Liver (tissue), 7 donors: ENCODE measurements at regions not wholly inside any gene's neighbourhood (a gene's known extent, or its start where the extent isn't known, plus 50 kb on each side); places are given as distances from the start of the nearest gene placed in this dataset.

ENCODE experiments used
- DNase-seq: peaks from one replicate; pipeline ENCODE4 v3.0.0-alpha.2; 2017; ENCODE audit warnings: low spot score
- H3K27ac ChIP-seq, 2 donors: one replicate each; pipeline ENCODE4 v1.7.0; 2013; ENCODE audit warnings: inconsistent platforms in 2 of 2, low read length in 2 of 2, control low read depth in 1 of 2, low read depth in 1 of 2, mild to moderate bottlenecking in 1 of 2
- H3K27me3 ChIP-seq, 4 donors: one replicate each; pipeline versions ENCODE4 v1.6.1 to v1.7.0; 2013; ENCODE audit warnings: low read length in 3 of 4, inconsistent platforms in 1 of 4, mild to moderate bottlenecking in 1 of 4, moderate library complexity in 1 of 4; ENCODE audit not compliant: control insufficient read depth in 4 of 4, insufficient read depth in 4 of 4
- H3K36me3 ChIP-seq, 4 donors: one replicate each; pipeline versions ENCODE4 v1.6.1 to v1.7.0; 2013; ENCODE audit warnings: low read length in 3 of 4, mild to moderate bottlenecking in 3 of 4, low read depth in 1 of 4, moderate library complexity in 1 of 4; ENCODE audit not compliant: control insufficient read depth in 4 of 4, insufficient read depth in 3 of 4
- H3K4me1 ChIP-seq, 4 donors: one replicate each; pipeline versions ENCODE4 v1.6.1 to v1.7.0; 2013; ENCODE audit warnings: low read length in 3 of 4, mild to moderate bottlenecking in 3 of 4, moderate library complexity in 1 of 4; ENCODE audit not compliant: control insufficient read depth in 4 of 4, insufficient read depth in 4 of 4
- H3K4me3 ChIP-seq, 3 donors: one replicate each; pipeline versions ENCODE4 v1.6.1 to v1.7.0; 2013; ENCODE audit warnings: low read length in 3 of 3, control low read depth in 1 of 3, low read depth in 1 of 3, mild to moderate bottlenecking in 1 of 3
- H3K9ac ChIP-seq, 2 donors: one replicate each; pipeline ENCODE4 v1.7.0; 2013; ENCODE audit warnings: low read length in 2 of 2, mild to moderate bottlenecking in 2 of 2, moderate library complexity in 2 of 2, control low read depth in 1 of 2, low read depth in 1 of 2
- H3K9me3 ChIP-seq, 4 donors: one replicate each; pipeline versions ENCODE4 v1.6.1 to v1.7.0; 2013; ENCODE audit warnings: low read length in 3 of 4; ENCODE audit not compliant: control insufficient read depth in 4 of 4
- EGR1 ChIP-seq, 2 donors: IDR thresholded peaks; 2 replicates each; pipeline ENCODE4 v1.6.1; 2016 to 2018; ENCODE audit warnings: antibody characterized with exemption in 2 of 2, low read depth in 2 of 2
- FOXA1 ChIP-seq: IDR thresholded peaks from 2 replicates; pipeline ENCODE4 v1.6.1; 2016; ENCODE audit warnings: antibody characterized with exemption
- FOXA2 ChIP-seq: IDR thresholded peaks from 2 replicates; pipeline ENCODE4 v1.6.1; 2016; ENCODE audit warnings: antibody characterized with exemption
- GABPA ChIP-seq, 2 donors: IDR thresholded peaks in 1 of 2; conservative IDR thresholded peaks in 1 of 2; 2 replicates each; pipeline ENCODE4 v1.6.1; 2016; ENCODE audit warnings: antibody characterized with exemption in 2 of 2, mild to moderate bottlenecking in 1 of 2, moderate library complexity in 1 of 2
- HNF4A ChIP-seq, 2 donors: conservative IDR thresholded peaks; 2 replicates each; pipeline ENCODE4 v1.6.1; 2016; ENCODE audit warnings: antibody characterized with exemption in 2 of 2, mild to moderate bottlenecking in 2 of 2
- HNF4G ChIP-seq: IDR thresholded peaks from 2 replicates; pipeline ENCODE4 v1.6.1; 2016; ENCODE audit warnings: antibody characterized with exemption
- JUND ChIP-seq, 2 donors: IDR thresholded peaks; 2 replicates each; pipeline ENCODE4 v1.6.1; 2016; ENCODE audit warnings: antibody characterized with exemption in 2 of 2
- NR2F2 ChIP-seq: IDR thresholded peaks from 2 replicates; pipeline ENCODE4 v1.6.1; 2016; ENCODE audit warnings: antibody characterized with exemption
- RXRA ChIP-seq, 2 donors: IDR thresholded peaks; 2 replicates each; pipeline ENCODE4 v1.6.1; 2017 to 2018; ENCODE audit warnings: antibody characterized with exemption in 2 of 2, mild to moderate bottlenecking in 1 of 2
- SP1 ChIP-seq: IDR thresholded peaks from 2 replicates; pipeline ENCODE4 v1.6.1; 2018; ENCODE audit warnings: antibody characterized with exemption, mild to moderate bottlenecking
- TAF1 ChIP-seq: conservative IDR thresholded peaks from 2 replicates; pipeline ENCODE4 v1.6.1; 2016; ENCODE audit warnings: antibody characterized with exemption, mild to moderate bottlenecking
- YY1 ChIP-seq: IDR thresholded peaks from 2 replicates; pipeline ENCODE4 v1.6.1; 2016; ENCODE audit warnings: antibody characterized with exemption, mild to moderate bottlenecking
- ZBTB33 ChIP-seq: IDR thresholded peaks from 2 replicates; pipeline ENCODE4 v1.6.1; 2016; ENCODE audit warnings: antibody characterized with exemption
- WGBS: extraction: QIAGEN DNeasy Blood & Tissue Kit; methylation state at CpG from one replicate; pipeline ENCODE4 v1.1.7; 2013; 5-methylcytosine and 5-hydroxymethylcytosine counted together
- TF ChIP-seq, protein P1 (sequence below): IDR thresholded peaks from 2 replicates; pipeline ENCODE4 v1.6.1; 2016; ENCODE audit warnings: antibody characterized with exemption, mild to moderate bottlenecking
- donor health status: healthy.
- donor health status: healthy.
- donor health status: healthy.
- donor health status: healthy.

GRCh38 chr1:221118176-221118937 lies 239.1 kb downstream of the HLX start:
- 17% methylated on average over 3 of the region's 3 CpGs for WGBS
- Histone ChIP-seq H3K4me3 (no peak overlapping the region), H3K36me3 (no peaks in the 10 kb centered on the region), H3K4me1 (peaks cover 6 to 25% (median 23%) of the 10 kb centered on the region in 4 donors), H3K9ac (no peak overlapping the region), H3K9me3 (no peaks in the 10 kb centered on the region), H3K27me3 (no peaks in the 10 kb centered on the region), H3K27ac (peak overlapping the region in 1 of 2 donors; percentile 32)
- no peak for DNase-seq
- TF ChIP-seq HNF4A (conservative IDR thresholded peaks at IDR 0.05) (peak in 1 of 2 donors; percentile 14), YY1 (no peak)

DNA sequence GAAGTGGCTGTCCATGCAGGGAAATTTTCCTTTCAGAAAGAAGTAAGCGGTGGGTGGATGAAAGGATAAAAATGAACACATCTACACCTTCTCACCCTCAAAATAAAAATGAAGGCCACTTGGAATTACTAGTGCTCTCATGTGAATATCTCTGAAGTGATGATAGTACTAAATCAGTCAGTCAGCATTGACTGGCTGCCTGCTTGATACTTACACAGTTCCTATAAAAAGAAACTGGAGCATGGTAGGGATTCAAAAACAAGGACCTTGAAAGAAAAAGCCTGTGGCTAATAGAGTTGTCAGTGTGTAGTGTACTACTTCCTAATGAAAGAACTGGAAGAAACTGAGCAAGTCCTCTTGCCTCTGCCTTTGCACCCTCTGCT lies 239.7 kb downstream of the HLX start:
- Histone ChIP-seq H3K4me1 (peaks cover 6 to 25% (median 23%) of the 10 kb centered on the region in 4 donors), H3K36me3 (no peaks in the 10 kb centered on the region), H3K9ac (no peak overlapping the region), H3K9me3 (no peaks in the 10 kb centered on the region), H3K27me3 (no peaks in the 10 kb centered on the region), H3K4me3 (no peak overlapping the region), H3K27ac (no peak overlapping the region)
- 64% methylated on average over 1 of the region's 1 CpG for WGBS
- no peak for DNase-seq
- TF ChIP-seq JUND (IDR thresholded peaks at IDR 0.05): no peak
- no peak for TF ChIP-seq FOXA1

DNA sequence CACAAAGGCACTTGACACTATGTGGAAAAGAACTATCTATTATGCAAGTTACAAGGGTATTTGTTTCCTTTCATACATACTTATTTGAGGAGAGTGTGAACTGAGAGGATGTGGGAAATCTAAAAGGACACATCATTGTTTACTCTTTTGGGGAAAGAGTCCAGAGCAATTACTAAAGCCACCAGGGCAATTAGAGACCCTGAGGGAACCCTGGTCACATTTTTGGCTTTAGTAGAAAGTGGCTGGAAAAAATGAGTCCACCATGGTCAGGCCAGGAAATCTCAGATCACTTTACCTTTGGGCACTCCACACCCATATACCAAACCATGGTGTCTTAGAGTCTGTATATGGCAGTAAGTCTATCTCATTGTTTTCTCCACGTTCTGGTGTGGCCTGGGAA lies 243.3 kb downstream of the HLX start:
- Histone ChIP-seq H3K27me3 (no peaks in the 10 kb centered on the region), H3K27ac (no peak overlapping the region), H3K4me1 (peaks cover 6 to 17% (median 16%) of the 10 kb centered on the region in 4 donors), H3K9me3 (peaks cover 0 to 3% (median 0%) of the 10 kb centered on the region in 4 donors), H3K4me3 (no peak overlapping the region), H3K9ac (no peak overlapping the region), H3K36me3 (no peaks in the 10 kb centered on the region)
- TF ChIP-seq, protein P1, sequence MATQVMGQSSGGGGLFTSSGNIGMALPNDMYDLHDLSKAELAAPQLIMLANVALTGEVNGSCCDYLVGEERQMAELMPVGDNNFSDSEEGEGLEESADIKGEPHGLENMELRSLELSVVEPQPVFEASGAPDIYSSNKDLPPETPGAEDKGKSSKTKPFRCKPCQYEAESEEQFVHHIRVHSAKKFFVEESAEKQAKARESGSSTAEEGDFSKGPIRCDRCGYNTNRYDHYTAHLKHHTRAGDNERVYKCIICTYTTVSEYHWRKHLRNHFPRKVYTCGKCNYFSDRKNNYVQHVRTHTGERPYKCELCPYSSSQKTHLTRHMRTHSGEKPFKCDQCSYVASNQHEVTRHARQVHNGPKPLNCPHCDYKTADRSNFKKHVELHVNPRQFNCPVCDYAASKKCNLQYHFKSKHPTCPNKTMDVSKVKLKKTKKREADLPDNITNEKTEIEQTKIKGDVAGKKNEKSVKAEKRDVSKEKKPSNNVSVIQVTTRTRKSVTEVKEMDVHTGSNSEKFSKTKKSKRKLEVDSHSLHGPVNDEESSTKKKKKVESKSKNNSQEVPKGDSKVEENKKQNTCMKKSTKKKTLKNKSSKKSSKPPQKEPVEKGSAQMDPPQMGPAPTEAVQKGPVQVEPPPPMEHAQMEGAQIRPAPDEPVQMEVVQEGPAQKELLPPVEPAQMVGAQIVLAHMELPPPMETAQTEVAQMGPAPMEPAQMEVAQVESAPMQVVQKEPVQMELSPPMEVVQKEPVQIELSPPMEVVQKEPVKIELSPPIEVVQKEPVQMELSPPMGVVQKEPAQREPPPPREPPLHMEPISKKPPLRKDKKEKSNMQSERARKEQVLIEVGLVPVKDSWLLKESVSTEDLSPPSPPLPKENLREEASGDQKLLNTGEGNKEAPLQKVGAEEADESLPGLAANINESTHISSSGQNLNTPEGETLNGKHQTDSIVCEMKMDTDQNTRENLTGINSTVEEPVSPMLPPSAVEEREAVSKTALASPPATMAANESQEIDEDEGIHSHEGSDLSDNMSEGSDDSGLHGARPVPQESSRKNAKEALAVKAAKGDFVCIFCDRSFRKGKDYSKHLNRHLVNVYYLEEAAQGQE: no peak
- no peak for TF ChIP-seq RXRA (IDR thresholded peaks at IDR 0.05)
- no peak for TF ChIP-seq NR2F2
- TF ChIP-seq GABPA (IDR thresholded peaks at IDR 0.05 in 1 of 2, conservative IDR thresholded peaks at IDR 0.05 in 1 of 2): no peak
- no peak for TF ChIP-seq HNF4G
- no peak for TF ChIP-seq FOXA1
- TF ChIP-seq FOXA2: no peak
- no peak for TF ChIP-seq SP1
- no peak for TF ChIP-seq EGR1 (IDR thresholded peaks at IDR 0.05; ENCODE audit: low read depth in 2 of 2)
- TF ChIP-seq ZBTB33: no peak
- TF ChIP-seq TAF1: no peak
- no peak for DNase-seq
- 64% methylated on average over 1 of the region's 1 CpG for WGBS
